HG03571 (cell line): ENCODE measurements at regions not wholly inside any gene's neighbourhood (a gene's known extent, or its start where the extent isn't known, plus 50 kb on each side); places are given as distances from the start of the nearest gene placed in this dataset.
"Not testable (repeated sequence)": the region's sequence is repeated elsewhere in the genome, so short reads cannot be mapped to it uniquely, and the experiment has no call there.

Experiments used
- ATAC-seq: cut with Tn5 transposase; IDR thresholded peaks from one replicate; pipeline ENCODE4 v1.9.1; 2021; ENCODE audit not compliant: unreplicated experiment

DNA sequence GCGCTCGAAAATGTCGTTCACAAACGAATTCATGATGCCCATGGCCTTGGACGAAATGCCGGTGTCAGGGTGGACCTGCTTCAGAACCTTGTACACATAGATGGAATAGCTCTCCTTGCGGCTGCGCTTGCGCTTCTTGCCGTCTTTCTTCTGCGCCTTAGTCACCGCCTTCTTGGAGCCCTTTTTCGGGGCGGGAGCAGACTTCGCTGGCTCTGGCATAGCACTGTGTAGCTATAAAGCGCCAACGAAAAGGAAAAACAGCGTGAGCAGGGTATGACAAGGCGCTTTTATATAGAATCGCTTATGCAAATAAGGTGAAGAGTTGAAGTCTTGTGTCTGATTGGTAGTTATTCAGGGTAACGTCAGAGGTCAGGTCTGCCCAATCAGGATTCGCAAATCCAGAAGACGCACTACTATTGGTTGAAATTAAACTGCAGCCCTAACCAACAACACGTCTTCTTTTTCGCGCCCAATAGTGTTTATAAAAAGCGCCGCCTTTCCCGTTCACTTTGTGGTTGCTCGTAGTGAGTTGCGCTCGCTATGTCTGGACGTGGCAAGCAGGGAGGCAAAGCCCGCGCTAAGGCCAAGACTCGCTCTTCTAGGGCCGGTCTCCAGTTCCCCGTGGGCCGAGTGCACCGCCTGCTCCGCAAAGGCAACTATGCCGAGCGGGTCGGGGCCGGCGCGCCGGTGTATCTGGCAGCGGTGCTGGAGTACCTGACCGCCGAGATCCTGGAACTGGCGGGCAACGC, 114.8 kb upstream of the PRSS16 start:
- peak; percentile 74 for ATAC-seq

DNA sequence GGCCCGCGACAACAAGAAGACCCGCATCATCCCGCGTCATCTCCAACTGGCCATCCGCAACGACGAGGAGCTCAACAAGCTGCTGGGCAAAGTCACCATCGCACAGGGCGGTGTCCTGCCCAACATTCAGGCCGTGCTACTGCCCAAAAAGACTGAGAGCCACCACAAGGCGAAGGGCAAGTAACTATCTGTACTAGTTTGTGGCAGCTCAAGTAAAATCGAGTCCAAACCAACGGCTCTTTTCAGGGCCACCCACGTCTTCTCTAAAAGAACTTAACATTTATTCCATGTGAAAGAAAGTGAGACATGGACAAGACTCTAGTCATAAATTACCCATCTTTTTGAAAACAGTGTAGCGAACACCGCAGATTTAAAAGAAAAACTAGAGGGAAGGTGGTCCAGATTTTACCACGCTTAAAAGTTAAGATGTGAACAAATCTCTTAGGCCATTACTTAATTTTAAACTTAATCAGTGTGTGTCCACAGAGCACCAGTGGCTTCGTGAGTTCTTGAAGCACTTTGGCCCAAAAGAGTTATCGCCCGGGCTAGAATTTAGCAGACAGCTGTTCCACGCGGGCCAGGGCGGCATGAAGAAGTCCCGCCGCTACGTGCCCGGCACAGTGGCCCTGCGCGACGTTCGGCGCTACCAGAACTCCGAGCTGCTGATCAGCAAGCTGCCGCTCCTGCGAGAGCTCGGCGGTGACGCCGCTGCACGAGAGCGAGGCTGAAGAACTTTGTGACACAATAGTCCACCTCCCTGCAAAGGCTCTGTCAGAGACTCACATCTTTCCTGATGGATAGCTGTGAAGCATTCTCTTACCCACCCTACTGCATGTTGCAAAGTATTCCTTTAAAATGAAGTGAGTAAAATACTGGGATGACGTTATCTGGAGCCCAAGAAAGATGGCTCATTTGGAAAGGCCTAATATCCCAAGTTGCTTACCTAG, 113.9 kb upstream of the PRSS16 start:
- ATAC-seq = no peak

DNA sequence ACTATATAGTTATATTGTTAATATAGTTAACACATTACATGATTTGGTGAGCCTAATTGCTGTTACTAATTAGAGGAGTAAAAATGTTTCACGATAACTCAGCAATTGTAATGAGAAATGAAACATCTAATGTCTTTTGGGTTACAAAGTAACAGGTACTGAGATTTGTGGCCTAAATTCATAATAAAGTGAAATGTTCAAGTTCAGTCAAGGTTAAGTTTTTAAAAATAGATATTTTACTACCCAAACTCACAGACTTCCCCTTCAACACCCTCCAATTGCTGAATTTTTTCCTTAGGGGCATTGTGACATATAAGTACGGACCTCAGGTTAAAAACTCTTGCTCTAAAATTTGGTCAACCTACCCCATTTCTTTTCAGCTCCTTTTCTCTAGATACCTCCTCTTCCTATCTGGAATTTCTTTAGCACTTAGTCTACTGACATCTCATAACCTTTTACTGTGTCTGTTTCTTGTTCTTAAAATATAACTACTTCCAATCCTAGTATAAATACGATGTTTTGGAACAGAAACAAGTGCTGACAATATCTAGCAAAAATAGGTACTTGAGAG, 112.3 kb upstream of the PRSS16 start:
- ATAC-seq = no peak

DNA sequence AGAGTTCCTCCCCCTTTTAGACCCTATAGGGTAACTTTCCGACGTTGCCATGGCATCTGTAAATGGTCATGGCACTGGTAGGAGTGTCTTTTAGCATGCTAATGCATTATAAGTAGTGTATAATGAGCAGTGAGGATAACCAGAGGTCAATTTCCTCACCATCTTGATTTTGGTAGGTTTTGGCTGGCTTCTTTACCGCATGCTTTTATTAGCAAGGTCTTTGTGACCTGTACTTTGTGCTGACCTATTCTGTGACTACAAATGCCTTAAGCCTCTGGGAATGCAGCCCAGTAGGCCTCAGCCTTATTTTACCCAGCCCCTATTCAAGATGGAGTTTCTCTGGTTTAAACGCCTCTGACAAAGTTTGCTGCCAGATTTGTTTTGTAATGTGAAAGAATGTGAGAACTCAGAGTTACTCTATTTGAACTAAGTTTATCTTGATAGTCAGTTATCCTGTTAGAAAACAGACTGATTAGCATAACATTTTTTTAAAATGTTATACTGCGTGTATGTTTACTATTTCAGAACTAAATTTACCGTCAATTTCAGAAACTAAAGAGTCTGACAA, 111.3 kb upstream of the PRSS16 start:
- ATAC-seq = no peak

DNA sequence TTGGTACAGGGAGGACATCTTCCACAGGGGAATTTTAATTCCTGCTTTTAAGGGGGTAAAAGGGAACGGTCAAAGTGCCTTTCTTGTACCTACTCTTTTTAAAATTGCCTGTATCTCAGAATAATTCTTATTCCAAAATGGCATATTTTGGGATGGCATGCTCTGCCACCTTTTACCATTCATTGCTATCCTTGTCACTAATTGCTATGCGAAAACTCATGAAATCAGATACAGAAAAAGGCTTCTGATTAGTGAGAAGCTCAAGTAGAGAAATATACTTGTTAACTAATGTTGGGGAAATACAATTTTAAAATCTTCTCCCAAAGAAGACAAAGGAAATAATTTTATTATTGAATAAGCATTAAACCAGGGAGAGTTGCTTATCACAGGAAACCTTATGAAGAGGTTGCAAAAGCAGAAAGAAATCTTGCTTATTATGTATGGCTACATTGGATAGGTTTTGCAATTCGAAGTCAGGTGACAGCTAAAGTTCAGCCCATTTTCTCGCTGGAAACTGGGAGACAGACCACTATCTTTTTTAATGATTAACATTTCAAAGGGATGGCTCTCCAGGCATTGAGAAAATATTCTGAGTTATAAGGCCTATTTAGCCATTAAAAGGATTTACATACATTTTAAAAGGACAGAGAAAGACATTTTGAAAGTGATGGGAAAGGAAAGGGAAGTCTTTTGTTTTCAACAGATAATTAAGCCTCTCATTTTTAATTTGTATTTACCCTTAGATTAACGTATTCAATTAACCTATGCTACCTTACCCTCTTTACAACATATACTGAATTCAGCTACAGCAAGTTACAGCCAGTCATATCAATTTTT, 110.3 kb upstream of the PRSS16 start:
- ATAC-seq = no peak

DNA sequence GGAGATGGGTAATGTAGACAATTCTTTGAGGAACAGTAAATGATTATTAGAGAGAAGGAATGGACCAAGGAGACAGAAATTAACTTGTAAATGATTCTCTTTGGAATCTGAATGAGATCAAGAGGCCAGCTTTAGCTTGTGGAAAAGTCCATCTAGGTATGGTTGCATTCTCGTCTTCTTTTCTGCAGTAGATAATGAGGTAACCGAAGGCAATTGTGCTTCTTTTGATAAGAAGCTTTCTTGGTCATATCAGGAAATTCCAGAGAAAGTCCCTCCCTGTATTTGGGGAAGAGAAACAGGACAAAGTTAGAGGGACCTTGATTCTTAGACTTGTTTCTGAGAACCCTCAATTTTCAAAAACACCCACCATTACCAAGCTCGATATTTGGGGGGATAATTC, 109.1 kb upstream of the PRSS16 start:
- no peak for ATAC-seq

DNA sequence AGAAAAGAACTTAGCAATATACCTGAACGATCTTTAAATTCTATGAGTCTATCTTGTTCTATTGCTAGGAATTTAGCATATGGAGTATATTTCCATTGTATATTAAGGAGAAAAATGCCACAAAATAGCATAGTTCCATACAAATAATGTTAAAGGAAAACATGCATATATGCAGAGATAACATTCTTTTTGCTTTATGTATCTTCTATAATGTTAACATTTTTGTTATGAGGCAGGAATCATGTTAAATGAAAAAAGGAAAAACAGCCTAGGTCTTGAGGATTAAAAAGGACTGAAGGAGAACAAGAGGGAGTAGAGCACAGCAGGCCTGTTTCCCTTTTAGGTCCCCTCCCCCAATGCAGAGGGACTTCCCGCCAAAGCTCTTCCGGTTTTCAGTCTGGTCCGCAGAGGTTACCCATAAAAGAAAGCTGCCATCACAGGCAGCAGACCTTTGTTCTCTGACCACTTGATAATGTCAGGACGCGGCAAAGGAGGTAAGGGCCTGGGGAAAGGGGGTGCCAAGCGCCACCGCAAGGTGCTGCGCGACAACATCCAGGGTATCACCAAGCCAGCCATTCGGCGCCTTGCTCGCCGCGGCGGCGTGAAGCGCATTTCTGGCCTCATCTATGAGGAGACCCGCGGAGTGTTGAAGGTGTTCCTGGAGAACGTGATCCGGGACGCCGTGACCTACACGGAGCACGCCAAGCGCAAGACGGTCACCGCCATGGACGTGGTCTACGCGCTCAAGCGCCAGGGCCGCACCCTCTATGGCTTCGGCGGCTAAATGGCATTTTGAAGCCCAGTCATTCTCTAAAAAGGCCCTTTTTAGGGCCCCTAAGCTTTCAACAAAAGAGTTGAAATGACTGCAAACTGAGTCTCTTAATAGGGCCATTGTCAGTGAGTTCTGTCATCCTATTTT, 108.4 kb upstream of the PRSS16 start:
- peak; percentile 63 for ATAC-seq

DNA sequence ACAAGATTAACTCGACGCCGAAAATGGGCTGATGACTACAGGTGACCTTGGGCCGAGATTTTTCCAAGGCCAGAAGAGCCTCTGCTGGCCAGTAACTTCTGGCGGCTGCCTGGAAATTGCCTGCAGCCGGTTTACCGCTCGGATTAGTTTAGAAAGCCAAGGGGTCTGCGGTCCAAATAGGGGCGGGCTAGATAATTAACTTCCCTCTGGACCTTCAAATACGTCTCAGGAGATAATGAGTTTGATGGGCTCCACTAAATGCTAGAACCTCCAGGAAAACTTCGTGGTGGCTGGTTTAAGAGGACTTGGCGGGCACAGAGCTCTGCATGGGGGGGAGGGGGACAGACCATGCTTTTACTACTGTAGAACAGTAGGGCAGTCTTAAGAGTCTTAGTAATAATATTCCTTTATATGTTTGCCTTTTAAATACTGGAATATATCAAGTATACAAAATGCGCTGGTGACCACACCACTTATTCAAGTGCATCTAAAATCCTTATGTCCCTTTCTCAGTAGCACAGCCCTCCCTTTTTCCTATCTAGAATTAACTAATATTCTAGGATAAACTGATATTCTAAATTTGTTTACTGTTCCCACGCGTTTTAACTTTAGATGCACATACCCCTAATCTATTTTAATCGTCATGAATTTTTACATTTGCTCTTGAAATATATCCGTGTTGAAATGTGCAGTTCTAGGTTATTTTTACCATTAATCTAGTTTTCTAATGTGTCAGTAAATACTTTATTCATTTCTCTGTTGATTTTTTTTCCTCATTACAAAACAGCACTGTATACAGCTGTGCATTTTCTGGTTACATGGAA, 107.5 kb upstream of the PRSS16 start:
- ATAC-seq = no peak

DNA sequence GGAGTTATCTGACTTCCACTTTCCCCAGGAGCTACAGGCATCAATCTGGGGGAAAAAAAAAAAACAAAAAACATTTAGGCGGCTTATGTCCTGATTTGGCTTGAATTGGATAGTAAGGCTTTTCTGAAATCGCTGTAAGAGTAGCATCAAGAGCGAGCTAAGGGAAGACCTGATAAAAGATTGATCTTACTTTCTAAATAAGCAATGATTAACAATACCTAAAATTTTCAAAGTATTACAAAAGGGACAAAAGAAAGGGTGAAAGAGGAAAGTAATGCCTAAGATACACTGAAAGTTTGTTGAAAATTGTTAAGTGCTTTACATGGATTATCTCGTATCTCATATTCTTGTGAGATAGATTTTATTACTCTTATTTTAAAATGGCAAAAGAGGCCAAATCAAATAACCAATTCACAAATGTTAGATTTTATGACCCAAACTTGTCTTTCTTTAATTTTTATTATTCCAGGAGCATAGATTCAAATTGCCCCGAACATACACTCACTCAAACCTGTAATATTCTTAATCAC, 106.4 kb upstream of the PRSS16 start:
- no peak for ATAC-seq

DNA sequence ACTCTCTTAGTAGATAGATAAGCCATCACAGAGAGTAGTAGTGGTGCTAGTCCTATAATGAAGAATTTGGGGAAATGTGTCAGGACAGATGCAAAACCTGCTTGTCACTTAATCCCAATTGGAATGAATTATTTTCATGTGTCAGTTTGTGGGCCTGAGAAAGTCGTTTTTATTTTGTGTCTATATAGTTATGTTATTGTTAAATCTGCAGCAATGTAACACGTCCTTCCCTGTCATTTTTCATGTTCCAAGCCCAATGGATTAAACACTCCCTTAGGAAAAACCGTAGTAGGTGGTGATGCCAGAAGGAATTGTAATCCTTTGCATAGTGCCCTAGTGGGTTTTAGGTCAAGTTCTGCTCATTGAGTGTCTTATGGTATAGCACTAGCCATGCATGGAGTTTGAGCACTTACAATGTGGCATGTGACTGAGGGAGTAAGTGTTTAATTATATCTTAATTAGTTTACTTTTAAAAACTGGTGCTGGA, 105.9 kb upstream of the PRSS16 start:
- no peak for ATAC-seq

DNA sequence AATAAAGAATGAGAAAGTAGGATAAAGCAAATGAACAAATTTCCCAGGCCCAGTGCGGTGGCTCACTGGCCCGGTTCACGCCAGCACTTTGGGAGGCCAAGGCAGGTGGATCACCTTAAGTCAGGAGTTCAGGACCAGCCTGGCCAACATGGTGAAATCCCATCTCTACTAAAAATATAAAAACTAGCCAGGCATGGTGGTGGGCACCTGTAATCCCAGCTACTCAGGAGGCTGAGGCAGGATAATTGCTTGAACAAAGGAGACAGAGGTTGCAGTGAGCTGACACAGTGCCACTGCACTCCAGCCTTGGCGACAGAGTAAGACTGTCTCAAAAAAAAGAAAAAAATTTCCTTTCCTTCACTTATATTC, 104.5 kb upstream of the PRSS16 start:
- ATAC-seq = not testable (repeated sequence)

DNA sequence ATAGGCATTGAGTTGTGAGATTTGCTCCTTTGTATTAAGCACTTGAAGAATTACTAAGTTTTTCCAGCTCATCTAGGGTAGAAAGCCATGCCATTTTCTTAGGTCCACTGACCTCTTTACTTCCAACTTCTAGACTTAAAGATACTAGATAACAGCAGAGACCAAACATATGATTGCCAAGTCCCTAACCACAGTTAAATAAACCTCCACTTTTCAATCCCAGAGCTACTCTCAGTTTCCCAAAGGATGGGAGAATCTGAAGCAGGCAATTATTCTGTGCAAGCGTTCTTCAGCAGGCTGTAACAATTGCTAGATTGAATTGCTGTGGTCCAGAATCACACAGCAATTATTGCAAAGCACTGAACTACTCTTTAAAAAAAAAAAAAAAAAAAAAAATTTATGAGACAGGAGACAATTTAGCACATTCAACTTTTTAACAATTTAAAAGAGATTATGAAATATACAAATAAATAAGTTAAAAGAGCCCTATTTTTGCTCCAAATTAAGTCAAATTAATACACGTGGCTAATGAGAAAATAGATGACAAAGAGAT, 104.0 kb upstream of the PRSS16 start:
- no peak for ATAC-seq

DNA sequence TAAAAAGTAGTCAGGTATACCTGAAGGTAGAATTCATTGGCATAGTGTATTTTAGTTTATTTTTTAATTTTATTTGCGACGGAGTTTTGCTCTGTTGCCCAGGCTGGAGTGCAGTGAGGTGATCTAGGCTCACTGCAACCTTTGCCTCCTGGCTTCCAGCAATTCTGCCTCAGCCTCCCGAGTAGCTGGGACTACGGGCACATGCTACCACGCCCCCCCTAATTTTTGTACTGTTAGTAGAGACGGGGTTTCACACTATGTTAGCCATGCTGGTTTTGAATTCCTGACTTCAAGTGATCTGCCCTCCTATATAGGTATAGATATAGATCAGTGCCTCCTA, 102.8 kb upstream of the PRSS16 start:
- no peak for ATAC-seq

DNA sequence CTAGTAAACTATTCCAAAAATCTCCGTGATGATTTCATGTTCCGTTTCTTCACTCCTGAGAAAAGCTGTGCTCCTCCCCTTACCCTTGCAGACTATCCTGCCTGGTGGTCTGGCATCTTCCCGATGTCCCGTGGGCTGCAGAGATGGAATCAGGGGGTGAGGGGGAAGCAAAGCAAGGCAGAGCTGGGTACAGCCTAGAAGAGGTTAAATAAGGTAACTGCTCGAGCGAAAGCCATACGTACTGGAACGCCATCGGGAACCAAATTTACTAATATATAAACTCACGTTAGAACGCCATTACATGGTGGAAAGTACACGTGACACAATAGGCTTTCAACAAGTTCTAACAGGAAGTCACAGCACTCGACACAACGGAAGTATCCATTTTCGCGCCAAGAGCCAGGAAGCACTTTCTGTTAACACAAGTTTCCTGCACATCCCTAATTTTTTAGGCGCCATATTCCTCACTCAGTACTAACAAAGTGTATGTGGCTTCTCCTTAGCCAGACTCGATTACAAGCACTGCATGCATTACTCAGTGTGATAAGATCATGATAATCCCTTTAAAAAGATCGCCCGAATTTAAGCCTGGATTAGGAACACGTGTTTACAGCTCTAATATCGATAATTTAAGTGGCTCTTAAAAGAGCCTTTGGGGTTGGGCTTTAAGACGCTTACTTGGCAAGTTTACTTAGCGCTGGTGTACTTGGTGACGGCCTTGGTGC, 101.6 kb upstream of the PRSS16 start:
- ATAC-seq = peak; percentile 30

DNA sequence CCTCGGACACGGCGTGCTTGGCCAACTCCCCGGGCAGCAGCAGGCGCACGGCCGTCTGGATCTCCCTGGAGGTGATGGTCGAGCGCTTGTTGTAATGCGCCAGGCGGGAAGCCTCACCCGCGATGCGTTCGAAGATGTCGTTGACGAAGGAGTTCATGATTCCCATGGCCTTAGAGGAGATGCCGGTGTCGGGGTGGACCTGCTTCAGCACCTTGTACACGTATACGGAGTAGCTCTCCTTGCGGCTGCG, 101.1 kb upstream of the PRSS16 start:
- ATAC-seq = not testable (repeated sequence)

DNA sequence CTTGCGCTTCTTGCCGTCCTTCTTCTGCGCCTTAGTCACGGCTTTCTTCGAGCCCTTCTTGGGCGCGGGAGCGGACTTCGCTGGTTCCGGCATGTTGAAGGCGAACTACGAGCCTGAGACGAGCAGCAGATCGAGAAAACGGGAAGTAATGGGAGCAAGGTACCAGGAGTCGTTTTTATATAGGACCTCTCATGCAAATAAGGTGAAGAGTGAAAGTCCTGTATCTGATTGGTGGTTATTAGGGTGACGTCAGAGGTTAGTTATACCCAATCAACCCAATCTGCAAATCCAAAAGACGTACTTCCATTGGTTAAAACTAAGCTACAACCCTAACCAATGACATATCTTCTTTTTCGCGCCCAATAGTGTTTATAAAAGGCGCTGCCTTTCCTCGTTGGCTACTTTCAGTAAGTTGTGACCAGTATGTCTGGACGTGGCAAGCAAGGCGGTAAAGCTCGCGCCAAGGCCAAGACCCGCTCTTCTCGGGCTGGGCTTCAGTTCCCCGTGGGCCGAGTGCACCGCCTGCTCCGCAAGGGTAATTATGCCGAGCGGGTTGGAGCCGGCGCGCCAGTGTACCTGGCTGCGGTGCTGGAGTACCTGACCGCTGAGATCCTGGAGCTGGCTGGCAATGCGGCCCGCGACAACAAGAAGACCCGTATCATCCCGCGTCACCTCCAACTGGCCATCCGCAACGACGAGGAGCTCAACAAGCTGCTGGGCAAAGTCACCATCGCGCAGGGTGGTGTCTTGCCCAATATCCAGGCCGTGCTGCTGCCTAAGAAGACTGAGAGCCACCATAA, 100.6 kb upstream of the PRSS16 start:
- peak; percentile 72 for ATAC-seq

DNA sequence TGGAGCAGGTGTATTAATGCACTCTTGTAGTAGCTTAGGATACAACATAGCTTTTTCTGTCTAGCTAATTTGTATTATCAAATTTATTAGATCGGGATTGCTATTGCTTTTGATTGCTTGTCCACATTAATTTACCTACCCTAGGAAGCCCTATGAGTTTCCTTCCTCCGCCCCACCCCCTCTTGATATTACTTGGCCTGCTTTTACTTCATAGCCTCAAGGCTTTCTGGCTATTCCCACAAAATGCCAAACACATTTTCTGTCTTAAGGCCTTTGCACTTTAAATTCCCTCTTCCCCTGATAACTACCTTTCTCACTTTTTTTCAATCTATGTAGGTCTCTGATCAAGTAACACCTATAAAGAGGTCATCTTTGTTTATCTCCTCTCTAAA, 99.1 kb upstream of the PRSS16 start:
- no peak for ATAC-seq
